Mesendoderm (in vitro differentiated cells): ENCODE measurements at regions not wholly inside any gene's neighbourhood (a gene's known extent, or its start where the extent isn't known, plus 50 kb on each side); places are given as distances from the start of the nearest gene placed in this dataset.

Experiments
- DNase-seq: peaks from one replicate; pipeline ENCODE4 v3.0.0; 2013
- H2AK5ac ChIP-seq: 2 replicates; pipeline ENCODE4 v1.6.1; 2013; ENCODE audit warnings: low read length, inconsistent platforms
- H2BK120ac ChIP-seq: 2 replicates; pipeline ENCODE4 v1.6.1; 2013; ENCODE audit warnings: low read depth, mild to moderate bottlenecking, low read length, moderate library complexity, mixed read lengths
- H2BK15ac ChIP-seq: replicated peaks from 2 replicates; pipeline ENCODE4 v1.6.1; 2013; ENCODE audit warnings: low read depth, mild to moderate bottlenecking, moderate library complexity
- H2BK5ac ChIP-seq: 2 replicates; pipeline ENCODE4 v1.6.1; 2013; ENCODE audit warnings: low read length, inconsistent platforms
- H3K18ac ChIP-seq: 2 replicates; pipeline ENCODE4 v1.6.1; 2013; ENCODE audit warnings: mild to moderate bottlenecking, low read length, mixed read lengths
- H3K23ac ChIP-seq: one replicate; pipeline ENCODE4 v1.6.1; 2013; ENCODE audit warnings: low read length
- H3K27ac ChIP-seq: 2 replicates; pipeline ENCODE4 v1.5.1; 2013; ENCODE audit warnings: low read depth, mild to moderate bottlenecking, inconsistent platforms, low read length, moderate library complexity
- H3K27me3 ChIP-seq: 2 replicates; pipeline ENCODE4 v1.6.1; 2013; ENCODE audit warnings: low read length, control low read depth, mild to moderate bottlenecking, inconsistent platforms; ENCODE audit not compliant: insufficient read depth, poor library complexity
- H3K36me3 ChIP-seq: 2 replicates; pipeline ENCODE4 v1.6.1; 2013; ENCODE audit warnings: low read length, inconsistent platforms; ENCODE audit not compliant: control insufficient read depth, insufficient read depth
- H3K4ac ChIP-seq: one replicate; pipeline ENCODE4 v1.6.1; 2013; ENCODE audit warnings: low read depth, mild to moderate bottlenecking, low read length, moderate library complexity
- H3K4me1 ChIP-seq: 2 replicates; pipeline ENCODE4 v1.6.1; 2013; ENCODE audit warnings: low read depth, low read length, inconsistent platforms; ENCODE audit not compliant: control insufficient read depth
- H3K4me2 ChIP-seq: 2 replicates; pipeline ENCODE4 v1.6.1; 2013; ENCODE audit warnings: low read length
- H3K4me3 ChIP-seq: 2 replicates; pipeline ENCODE4 v1.5.1; 2013; ENCODE audit warnings: mild to moderate bottlenecking, low read length
- H3K56ac ChIP-seq: one replicate; pipeline ENCODE4 v1.6.1; 2013; ENCODE audit warnings: low read length
- H3K79me1 ChIP-seq: 2 replicates; pipeline ENCODE4 v1.6.1; 2013; ENCODE audit warnings: low read length, inconsistent platforms
- H3K79me2 ChIP-seq: 2 replicates; pipeline ENCODE4 v1.6.1; 2013; ENCODE audit warnings: mild to moderate bottlenecking, low read length; ENCODE audit not compliant: control insufficient read depth, insufficient read depth
- H3K9ac ChIP-seq: 2 replicates; pipeline ENCODE4 v1.6.1; 2013; ENCODE audit warnings: low read length, inconsistent platforms
- H4K5ac ChIP-seq: one replicate; pipeline ENCODE4 v1.6.1; 2013; ENCODE audit warnings: low read length
- H4K8ac ChIP-seq: one replicate; pipeline ENCODE4 v1.6.1; 2013; ENCODE audit warnings: low read depth, mild to moderate bottlenecking, control low read depth, low read length, moderate library complexity
- WGBS: extraction: QIAGEN DNeasy Blood & Tissue Kit; methylation state at CpG from one replicate; pipeline ENCODE4 v1.1.7; 2013; ENCODE audit warnings: low lambda C conversion rate, missing lambda C conversion rate; ENCODE audit not compliant: insufficient coverage; ENCODE audit errors: extremely low coverage; 5-methylcytosine and 5-hydroxymethylcytosine counted together

- H3K36me3 ChIP-seq = no peaks in the 10 kb centered on the region
- no peak overlapping the region for H3K4me3 ChIP-seq
- no peak overlapping the region for H3K27ac ChIP-seq
- no peaks in the 10 kb centered on the region for H3K27me3 ChIP-seq
- H3K18ac ChIP-seq = no peak overlapping the region
- H3K79me2 ChIP-seq = no peaks in the 10 kb centered on the region
- H2BK120ac ChIP-seq = no peak overlapping the region
- H3K4me2 ChIP-seq = no peak overlapping the region
- no peak overlapping the region for H4K8ac ChIP-seq
- H2BK15ac ChIP-seq = no peak overlapping the region
- no peak overlapping the region for H2AK5ac ChIP-seq
- no peak overlapping the region for H4K5ac ChIP-seq
- H3K56ac ChIP-seq = no peak overlapping the region
- no peak overlapping the region for H3K9ac ChIP-seq
- no peak overlapping the region for H3K23ac ChIP-seq
- no peaks in the 10 kb centered on the region for H3K79me1 ChIP-seq
- H3K4ac ChIP-seq = no peak overlapping the region
- no peak overlapping the region for H2BK5ac ChIP-seq
- H3K4me1 ChIP-seq = peaks cover 2% of the 10 kb centered on the region
- WGBS = no CpG with 5 or more reads among the region's 9 CpGs
- DNase-seq = no peak
These were observed 568.3 kb downstream of the CCDC171 start for GRCh38 chr9:16121168-16121567.

DNA sequence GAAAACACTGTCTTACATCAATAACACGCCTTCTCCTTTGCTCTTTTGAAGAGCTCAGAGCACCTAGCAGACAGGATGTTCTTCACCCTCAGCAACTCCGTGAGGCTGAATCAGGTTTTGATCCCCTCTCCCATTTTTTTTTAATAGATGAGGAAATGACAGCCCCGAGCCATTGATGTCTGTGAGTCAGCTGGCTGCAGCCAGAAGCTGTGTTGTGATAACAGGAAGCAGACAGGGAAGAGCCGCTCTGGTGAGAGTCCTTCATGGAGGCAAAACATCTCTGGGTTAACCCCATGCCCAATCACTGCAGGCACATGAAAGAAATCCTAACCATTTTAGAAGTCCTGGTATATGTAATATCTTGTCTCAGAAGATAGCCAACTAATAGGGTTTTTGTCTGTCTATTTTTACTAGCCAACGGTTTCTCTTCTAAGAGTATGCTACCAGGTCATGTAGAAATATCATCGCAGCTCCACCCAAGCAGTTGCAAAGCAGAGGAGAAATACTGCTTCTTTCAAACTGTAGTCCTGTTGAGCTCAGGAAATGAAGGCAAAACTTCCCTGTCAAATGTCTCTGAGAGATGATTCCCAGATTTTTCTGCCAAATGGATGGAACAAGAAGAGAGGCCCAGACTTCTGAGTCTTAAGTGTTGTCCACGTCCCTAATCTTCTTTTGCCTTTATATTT, 568.9 kb downstream of the CCDC171 start:
- Histone ChIP-seq H4K8ac (no peak overlapping the region), H3K27me3 (no peaks in the 10 kb centered on the region), H3K4me3 (no peak overlapping the region), H3K56ac (no peak overlapping the region), H3K18ac (no peak overlapping the region), H3K36me3 (no peaks in the 10 kb centered on the region), H2BK5ac (no peak overlapping the region), H2BK120ac (no peak overlapping the region), H3K79me1 (no peaks in the 10 kb centered on the region), H3K9ac (no peak overlapping the region), H3K23ac (no peak overlapping the region), H3K79me2 (no peaks in the 10 kb centered on the region), H3K4ac (no peak overlapping the region), H4K5ac (no peak overlapping the region), H3K27ac (no peak overlapping the region), H2BK15ac (no peak overlapping the region), H2AK5ac (no peak overlapping the region), H3K4me2 (no peak overlapping the region), H3K4me1 (peaks cover 2% of the 10 kb centered on the region)
- WGBS = no CpG with 5 or more reads among the region's 7 CpGs
- no peak for DNase-seq

GRCh38 chr9:16125629-16126028, 572.8 kb downstream of the CCDC171 start:
- Histone ChIP-seq H3K27me3 (no peaks in the 10 kb centered on the region), H3K56ac (no peak overlapping the region), H3K79me2 (no peaks in the 10 kb centered on the region), H3K36me3 (no peaks in the 10 kb centered on the region), H3K18ac (no peak overlapping the region), H3K4me3 (no peak overlapping the region), H4K5ac (no peak overlapping the region), H3K27ac (no peak overlapping the region), H3K4me1 (no peaks in the 10 kb centered on the region), H3K23ac (no peak overlapping the region), H3K4ac (no peak overlapping the region), H2BK15ac (no peak overlapping the region), H2BK120ac (no peak overlapping the region), H3K79me1 (no peaks in the 10 kb centered on the region), H3K9ac (no peak overlapping the region), H2BK5ac (no peak overlapping the region), H3K4me2 (no peak overlapping the region), H4K8ac (no peak overlapping the region), H2AK5ac (no peak overlapping the region)
- no CpG with 5 or more reads among the region's 2 CpGs for WGBS
- DNase-seq = no peak

GRCh38 chr9:16126042-16126441, 573.2 kb downstream of the CCDC171 start:
- Histone ChIP-seq H3K27me3 (no peaks in the 10 kb centered on the region), H3K4me3 (no peak overlapping the region), H3K18ac (no peak overlapping the region), H3K4me1 (no peaks in the 10 kb centered on the region), H2BK15ac (no peak overlapping the region), H3K36me3 (no peaks in the 10 kb centered on the region), H3K56ac (no peak overlapping the region), H2BK5ac (no peak overlapping the region), H2AK5ac (no peak overlapping the region), H3K79me2 (no peaks in the 10 kb centered on the region), H3K23ac (no peak overlapping the region), H2BK120ac (no peak overlapping the region), H3K27ac (no peak overlapping the region), H3K9ac (no peak overlapping the region), H4K5ac (no peak overlapping the region), H3K79me1 (no peaks in the 10 kb centered on the region), H3K4me2 (no peak overlapping the region), H4K8ac (no peak overlapping the region), H3K4ac (no peak overlapping the region)
- no peak for DNase-seq
- WGBS = no CpG with 5 or more reads among the region's 2 CpGs

- Histone ChIP-seq H2AK5ac (no peak overlapping the region), H3K18ac (no peak overlapping the region), H3K79me1 (no peaks in the 10 kb centered on the region), H4K8ac (no peak overlapping the region), H3K9ac (no peak overlapping the region), H3K79me2 (no peaks in the 10 kb centered on the region), H3K4me3 (no peak overlapping the region), H3K4me1 (no peaks in the 10 kb centered on the region), H2BK5ac (no peak overlapping the region), H3K4ac (no peak overlapping the region), H2BK15ac (no peak overlapping the region), H3K27me3 (no peaks in the 10 kb centered on the region), H3K36me3 (no peaks in the 10 kb centered on the region), H2BK120ac (no peak overlapping the region), H3K4me2 (no peak overlapping the region), H4K5ac (no peak overlapping the region), H3K56ac (no peak overlapping the region), H3K27ac (no peak overlapping the region), H3K23ac (no peak overlapping the region)
- no CpG with 5 or more reads among the region's 6 CpGs for WGBS
- no peak for DNase-seq
These were observed 575.2 kb downstream of the CCDC171 start for GRCh38 chr9:16128003-16128402.

- Histone ChIP-seq H2AK5ac (no peak overlapping the region), H3K4me2 (no peak overlapping the region), H3K56ac (no peak overlapping the region), H4K5ac (no peak overlapping the region), H3K23ac (no peak overlapping the region), H3K79me1 (no peaks in the 10 kb centered on the region), H3K4ac (no peak overlapping the region), H3K9ac (no peak overlapping the region), H2BK120ac (no peak overlapping the region), H3K27me3 (no peaks in the 10 kb centered on the region), H3K4me1 (no peaks in the 10 kb centered on the region), H4K8ac (no peak overlapping the region), H3K4me3 (no peak overlapping the region), H3K27ac (no peak overlapping the region), H3K18ac (no peak overlapping the region), H2BK5ac (no peak overlapping the region), H2BK15ac (no peak overlapping the region), H3K36me3 (no peaks in the 10 kb centered on the region), H3K79me2 (no peaks in the 10 kb centered on the region)
- DNase-seq = peak; percentile 77
- no CpG with 5 or more reads among the region's 6 CpGs for WGBS
These were observed 578.4 kb downstream of the CCDC171 start for GRCh38 chr9:16131264-16131663.
